ENCODE measurements at regions not wholly inside any gene's neighbourhood (a gene's known extent, or its start where the extent isn't known, plus 50 kb on each side); places are given as distances from the start of the nearest gene placed in this dataset.

- peaks cover under 1% of the 10 kb centered on the region for H3K9me3 Mint-ChIP-seq
- H3K4me3 Mint-ChIP-seq = no peak overlapping the region
- no peaks in the 10 kb centered on the region for H3K4me1 Mint-ChIP-seq
- H3K36me3 Mint-ChIP-seq (ENCODE audit: low read depth) = no peaks in the 10 kb centered on the region
- no peaks in the 10 kb centered on the region for H3K27me3 Mint-ChIP-seq (ENCODE audit: low read depth)
- H3K27ac Mint-ChIP-seq = no peak overlapping the region
- TF ChIP-seq CTCF (IDR thresholded peaks at IDR 0.05; ENCODE audit: unreplicated experiment in 3 of 3) = no peak
Observed at GRCh38 chr2:145832681-145833080, 1312.8 kb upstream of the ZEB2 start.

DNA sequence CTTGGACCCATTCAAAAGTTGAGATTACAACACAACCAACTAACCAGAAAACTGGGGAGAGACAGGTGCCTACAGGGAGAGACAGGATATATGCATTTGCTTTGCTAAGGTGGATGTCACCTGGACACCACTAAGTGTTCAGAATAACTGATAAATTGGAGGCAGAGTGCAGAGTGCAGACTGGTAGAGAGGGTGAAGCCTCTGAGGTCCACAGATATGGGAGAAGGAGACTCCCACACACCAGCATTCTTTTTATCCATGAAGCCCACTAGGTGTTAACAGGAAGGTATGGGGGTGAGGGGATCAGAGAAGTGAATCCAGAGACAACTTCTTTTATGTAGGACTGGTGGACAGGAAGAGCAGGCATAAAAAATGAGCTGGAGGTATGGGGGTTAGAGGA is 1310.0 kb upstream of the ZEB2 start:
- Mint-ChIP-seq H3K27ac (no peak overlapping the region), H3K36me3 (ENCODE audit: low read depth) (no peaks in the 10 kb centered on the region), H3K4me1 (no peaks in the 10 kb centered on the region), H3K4me3 (no peak overlapping the region), H3K27me3 (ENCODE audit: low read depth) (no peaks in the 10 kb centered on the region), H3K9me3 (peaks cover 3% of the 10 kb centered on the region)
- no peak for TF ChIP-seq CTCF (IDR thresholded peaks at IDR 0.05; ENCODE audit: unreplicated experiment in 3 of 3)

GRCh38 chr2:145827235-145827634 is 1307.3 kb upstream of the ZEB2 start:
- Mint-ChIP-seq H3K36me3 (ENCODE audit: low read depth) (no peaks in the 10 kb centered on the region), H3K27me3 (ENCODE audit: low read depth) (no peaks in the 10 kb centered on the region), H3K9me3 (peaks cover 3% of the 10 kb centered on the region), H3K4me3 (no peak overlapping the region), H3K4me1 (no peaks in the 10 kb centered on the region), H3K27ac (no peak overlapping the region)
- TF ChIP-seq CTCF (IDR thresholded peaks at IDR 0.05; ENCODE audit: unreplicated experiment in 3 of 3) = no peak

- Mint-ChIP-seq H3K27me3 (ENCODE audit: low read depth) (no peaks in the 10 kb centered on the region), H3K27ac (no peak overlapping the region), H3K36me3 (ENCODE audit: low read depth) (no peaks in the 10 kb centered on the region), H3K4me3 (no peak overlapping the region), H3K4me1 (no peaks in the 10 kb centered on the region), H3K9me3 (peaks cover 3% of the 10 kb centered on the region)
- no peak for TF ChIP-seq CTCF (IDR thresholded peaks at IDR 0.05; ENCODE audit: unreplicated experiment in 3 of 3)
Observed at GRCh38 chr2:145824384-145824783, 1304.5 kb upstream of the ZEB2 start.

- Mint-ChIP-seq H3K36me3 (ENCODE audit: low read depth) (no peaks in the 10 kb centered on the region), H3K4me1 (no peaks in the 10 kb centered on the region), H3K9me3 (peaks cover 3% of the 10 kb centered on the region), H3K27me3 (ENCODE audit: low read depth) (no peaks in the 10 kb centered on the region), H3K27ac (no peak overlapping the region), H3K4me3 (no peak overlapping the region)
- no peak for TF ChIP-seq CTCF (IDR thresholded peaks at IDR 0.05; ENCODE audit: unreplicated experiment in 3 of 3)
Observed at GRCh38 chr2:145822892-145823534, 1303.1 kb upstream of the ZEB2 start.

GRCh38 chr2:145820651-145821050 is 1300.7 kb upstream of the ZEB2 start:
- no peak for TF ChIP-seq CTCF (IDR thresholded peaks at IDR 0.05; ENCODE audit: unreplicated experiment in 3 of 3)
- no peaks in the 10 kb centered on the region for H3K9me3 Mint-ChIP-seq
- no peaks in the 10 kb centered on the region for H3K36me3 Mint-ChIP-seq (ENCODE audit: low read depth)
- no peak overlapping the region for H3K27ac Mint-ChIP-seq
- H3K27me3 Mint-ChIP-seq (ENCODE audit: low read depth) = no peaks in the 10 kb centered on the region
- H3K4me1 Mint-ChIP-seq = peaks cover 2% of the 10 kb centered on the region
- H3K4me3 Mint-ChIP-seq = no peak overlapping the region
